Panc1 (cell line): ENCODE measurements at regions not wholly inside any gene's neighbourhood (a gene's known extent, or its start where the extent isn't known, plus 50 kb on each side); places are given as distances from the start of the nearest gene placed in this dataset.

Experiments
- ATAC-seq: fragments of 200-7000 bp; cut with Tn5 transposase; 2 replicates; pipeline ENCODE4 v1.9.1; 2020; ENCODE audit warnings: mild to moderate bottlenecking, moderate library complexity
- BruUV-seq: library from RNA; stranded (reverse); fragments of 400-500 nt; replicated peaks from 2 replicates; lab custom pipeline; 2021; lab: Mats Ljungman, UMichigan
- CTCF ChIA-PET: fragments of 300-600 bp; sonication (Branson Sonifier 250); formaldehyde crosslinking; loops from one replicate; lab custom pipeline; 2022; ENCODE audit warnings: antibody characterized with exemption; lab: Charles Lee
- POLR2A ChIA-PET: fragments of 300-600 bp; sonication (Branson Sonifier 250); formaldehyde crosslinking; loops from one replicate; lab custom pipeline; 2022; ENCODE audit warnings: antibody characterized with exemption; lab: Charles Lee
- DNase-seq: peaks from one replicate; pipeline ENCODE4 v3.0.0-alpha.2; 2010; ENCODE audit warnings: low read depth, low spot score
- H3K27ac ChIP-seq: 2 replicates; pipeline ENCODE4 v1.5.1; 2011; ENCODE audit warnings: mild to moderate bottlenecking, low read length, inconsistent platforms
- H3K27me3 ChIP-seq: fragments of 200-500 bp; sonication (Bioruptor generic); 2 replicates; pipeline ENCODE4 v1.6.0; 2014; ENCODE audit warnings: low read length, inconsistent platforms; ENCODE audit not compliant: control insufficient read depth, insufficient read depth
- H3K36me3 ChIP-seq: fragments of 200-500 bp; sonication (Bioruptor generic); 2 replicates; pipeline ENCODE4 v1.5.1; 2014; ENCODE audit warnings: inconsistent platforms, mild to moderate bottlenecking, low read length, moderate library complexity; ENCODE audit not compliant: control insufficient read depth, insufficient read depth
- H3K4me1 ChIP-seq: 2 replicates; pipeline ENCODE4 v1.5.1; 2011; ENCODE audit warnings: inconsistent platforms, mild to moderate bottlenecking, low read length, moderate library complexity; ENCODE audit not compliant: control insufficient read depth, insufficient read depth
- H3K4me3 ChIP-seq, 2 experiments: 2 replicates each; pipeline ENCODE4 v1.5.1; 2011 to 2012; ENCODE audit warnings: low read depth in 2 of 2, low read length in 2 of 2, mild to moderate bottlenecking in 2 of 2, inconsistent platforms in 1 of 2, moderate library complexity in 1 of 2
- H3K9me3 ChIP-seq: fragments of 200-500 bp; sonication (Bioruptor generic); 2 replicates; pipeline ENCODE4 v1.5.1; 2014; ENCODE audit warnings: low read depth, mild to moderate bottlenecking, inconsistent platforms, low read length, moderate library complexity; ENCODE audit not compliant: control insufficient read depth, insufficient read depth
- POLR2AphosphoS5 ChIP-seq: IDR thresholded peaks from 2 replicates; pipeline ENCODE4 v1.6.1; 2012; ENCODE audit warnings: mild to moderate bottlenecking, low read depth, low read length, moderate library complexity
- SIN3A ChIP-seq: IDR thresholded peaks from 2 replicates; pipeline ENCODE4 v1.6.1; 2012; ENCODE audit warnings: low read depth, mild to moderate bottlenecking, low read length, moderate library complexity, borderline replicate concordance; ENCODE audit not compliant: insufficient read depth
- TCF7L2 ChIP-seq: IDR thresholded peaks from 2 replicates; pipeline ENCODE4 v1.6.1; 2011; ENCODE audit warnings: mild to moderate bottlenecking, low read depth, low read length, inconsistent platforms
- in situ Hi-C: cut with HindIII; loops from 2 replicates; pipeline ENCODE4 v1.10.0; 2016; ENCODE audit warnings: low sequenced_read_pairs, low pct_unique_long_range_greater_than_20kb
- intact Hi-C: fragments of 100-400 bp; cut with micrococcal nuclease; formaldehyde crosslinking; loops from one replicate; pipeline ENCODE4 v1.10.0; 2022; ENCODE audit not compliant: unreplicated experiment
- TF ChIP-seq, protein P1 (sequence below): fragments of 450-650 bp; IDR thresholded peaks from 2 replicates; pipeline ENCODE4 v1.5.1; 2017; ENCODE audit warnings: mild to moderate bottlenecking
- TF ChIP-seq, protein P2 (sequence below), 2 experiments: IDR thresholded peaks; 2 replicates each; pipeline ENCODE4 v1.6.1; 2011 to 2012; ENCODE audit warnings: low read depth in 2 of 2, control low read depth in 1 of 2, low read length in 1 of 2, mild to moderate bottlenecking in 1 of 2, moderate library complexity in 1 of 2; ENCODE audit not compliant: insufficient read depth in 1 of 2

DNA sequence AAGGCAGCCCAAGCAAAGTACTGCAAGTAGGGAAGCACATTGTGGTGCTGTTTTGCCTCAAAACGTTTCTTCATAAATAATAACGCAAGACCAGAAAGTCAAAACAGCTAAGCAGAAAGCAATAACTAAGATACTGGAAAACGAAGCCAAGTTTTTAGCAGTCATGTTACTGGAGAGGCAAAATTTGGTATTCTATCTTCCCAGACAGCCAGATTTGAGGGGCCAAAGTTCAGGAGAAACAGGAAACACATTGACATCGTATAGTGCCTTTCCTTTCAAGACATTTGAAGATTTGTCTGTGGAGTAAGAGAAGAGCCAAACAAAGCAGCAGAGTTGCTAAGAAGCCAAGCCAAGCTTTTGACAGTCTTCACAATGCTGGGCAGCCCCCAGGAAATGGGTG, 843.6 kb upstream of the NECTIN3 start:
- Histone ChIP-seq H3K36me3 (no peaks in the 10 kb centered on the region), H3K4me3 (no peak overlapping the region), H3K27me3 (no peaks in the 10 kb centered on the region), H3K4me1 (no peaks in the 10 kb centered on the region), H3K27ac (no peak overlapping the region), H3K9me3 (no peaks in the 10 kb centered on the region)
- intact Hi-C loops, result no loop called here
- ATAC-seq (no peak), DNase-seq (no peak)
- TF ChIP-seq TCF7L2 (no peak), POLR2AphosphoS5 (no peak), SIN3A (no peak)
- TF ChIP-seq, protein P1, sequence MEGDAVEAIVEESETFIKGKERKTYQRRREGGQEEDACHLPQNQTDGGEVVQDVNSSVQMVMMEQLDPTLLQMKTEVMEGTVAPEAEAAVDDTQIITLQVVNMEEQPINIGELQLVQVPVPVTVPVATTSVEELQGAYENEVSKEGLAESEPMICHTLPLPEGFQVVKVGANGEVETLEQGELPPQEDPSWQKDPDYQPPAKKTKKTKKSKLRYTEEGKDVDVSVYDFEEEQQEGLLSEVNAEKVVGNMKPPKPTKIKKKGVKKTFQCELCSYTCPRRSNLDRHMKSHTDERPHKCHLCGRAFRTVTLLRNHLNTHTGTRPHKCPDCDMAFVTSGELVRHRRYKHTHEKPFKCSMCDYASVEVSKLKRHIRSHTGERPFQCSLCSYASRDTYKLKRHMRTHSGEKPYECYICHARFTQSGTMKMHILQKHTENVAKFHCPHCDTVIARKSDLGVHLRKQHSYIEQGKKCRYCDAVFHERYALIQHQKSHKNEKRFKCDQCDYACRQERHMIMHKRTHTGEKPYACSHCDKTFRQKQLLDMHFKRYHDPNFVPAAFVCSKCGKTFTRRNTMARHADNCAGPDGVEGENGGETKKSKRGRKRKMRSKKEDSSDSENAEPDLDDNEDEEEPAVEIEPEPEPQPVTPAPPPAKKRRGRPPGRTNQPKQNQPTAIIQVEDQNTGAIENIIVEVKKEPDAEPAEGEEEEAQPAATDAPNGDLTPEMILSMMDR, result no peak
- TF ChIP-seq, protein P2, sequence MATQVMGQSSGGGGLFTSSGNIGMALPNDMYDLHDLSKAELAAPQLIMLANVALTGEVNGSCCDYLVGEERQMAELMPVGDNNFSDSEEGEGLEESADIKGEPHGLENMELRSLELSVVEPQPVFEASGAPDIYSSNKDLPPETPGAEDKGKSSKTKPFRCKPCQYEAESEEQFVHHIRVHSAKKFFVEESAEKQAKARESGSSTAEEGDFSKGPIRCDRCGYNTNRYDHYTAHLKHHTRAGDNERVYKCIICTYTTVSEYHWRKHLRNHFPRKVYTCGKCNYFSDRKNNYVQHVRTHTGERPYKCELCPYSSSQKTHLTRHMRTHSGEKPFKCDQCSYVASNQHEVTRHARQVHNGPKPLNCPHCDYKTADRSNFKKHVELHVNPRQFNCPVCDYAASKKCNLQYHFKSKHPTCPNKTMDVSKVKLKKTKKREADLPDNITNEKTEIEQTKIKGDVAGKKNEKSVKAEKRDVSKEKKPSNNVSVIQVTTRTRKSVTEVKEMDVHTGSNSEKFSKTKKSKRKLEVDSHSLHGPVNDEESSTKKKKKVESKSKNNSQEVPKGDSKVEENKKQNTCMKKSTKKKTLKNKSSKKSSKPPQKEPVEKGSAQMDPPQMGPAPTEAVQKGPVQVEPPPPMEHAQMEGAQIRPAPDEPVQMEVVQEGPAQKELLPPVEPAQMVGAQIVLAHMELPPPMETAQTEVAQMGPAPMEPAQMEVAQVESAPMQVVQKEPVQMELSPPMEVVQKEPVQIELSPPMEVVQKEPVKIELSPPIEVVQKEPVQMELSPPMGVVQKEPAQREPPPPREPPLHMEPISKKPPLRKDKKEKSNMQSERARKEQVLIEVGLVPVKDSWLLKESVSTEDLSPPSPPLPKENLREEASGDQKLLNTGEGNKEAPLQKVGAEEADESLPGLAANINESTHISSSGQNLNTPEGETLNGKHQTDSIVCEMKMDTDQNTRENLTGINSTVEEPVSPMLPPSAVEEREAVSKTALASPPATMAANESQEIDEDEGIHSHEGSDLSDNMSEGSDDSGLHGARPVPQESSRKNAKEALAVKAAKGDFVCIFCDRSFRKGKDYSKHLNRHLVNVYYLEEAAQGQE (IDR thresholded peaks at IDR 0.05; ENCODE audit: insufficient read depth in 1 of 2, low read depth in 2 of 2, low read length in 1 of 2), result no peak
- POLR2A ChIA-PET, result no interaction called here
- BruUV-seq, result no TSS peak
- CTCF ChIA-PET, result no interaction called here
- in situ Hi-C loops, result no loop called here

- CTCF ChIA-PET, result no interaction called here
- BruUV-seq, result no TSS peak
- Histone ChIP-seq H3K4me3 (no peak overlapping the region), H3K4me1 (no peaks in the 10 kb centered on the region), H3K27ac (no peak overlapping the region), H3K27me3 (no peaks in the 10 kb centered on the region), H3K36me3 (no peaks in the 10 kb centered on the region), H3K9me3 (no peaks in the 10 kb centered on the region)
- DNase-seq (no peak), ATAC-seq (no peak)
- TF ChIP-seq SIN3A, result no peak
- TF ChIP-seq, protein P1, result no peak
- TF ChIP-seq, protein P2 (IDR thresholded peaks at IDR 0.05; ENCODE audit: insufficient read depth in 1 of 2, low read depth in 2 of 2, low read length in 1 of 2), result no peak
- TF ChIP-seq POLR2AphosphoS5, result no peak
- no peak for TF ChIP-seq TCF7L2
- intact Hi-C loops (no loop called here), in situ Hi-C loops (no loop called here)
- POLR2A ChIA-PET, result no interaction called here
Measured at GRCh38 chr3:110234831-110235230, 836.8 kb upstream of the NECTIN3 start.
